Stimulated activated CD8-positive, alpha-beta memory T cell treated with anti-CD3 and anti-CD28 coated beads, Interleukin-7, amount 100 ng/mL, for 48 hours (primary cell): ENCODE measurements at regions not wholly inside any gene's neighbourhood (a gene's known extent, or its start where the extent isn't known, plus 50 kb on each side); places are given as distances from the start of the nearest gene placed in this dataset.
"Not testable (repeated sequence)": the region's sequence is repeated elsewhere in the genome, so short reads cannot be mapped to it uniquely, and the experiment has no call there.

Experiments used
- DNase-seq, 2 donors: peaks; one replicate each; pipeline ENCODE4 v3.0.0-alpha.2; 2020; ENCODE audit warnings: low read depth in 1 of 2; ENCODE audit errors: extremely low read depth in 1 of 2

GRCh38 chr11:24400059-24400665 lies 96.7 kb upstream of the LUZP2 start:
- DNase-seq = no peak

GRCh38 chr11:24406389-24406788 lies 90.5 kb upstream of the LUZP2 start:
- no peak for DNase-seq

- DNase-seq = no peak
Measured at GRCh38 chr11:24406980-24407379, 89.9 kb upstream of the LUZP2 start.

- DNase-seq = no peak
Measured at GRCh38 chr11:24407733-24408132, 89.1 kb upstream of the LUZP2 start.

GRCh38 chr11:24408202-24408601 lies 88.7 kb upstream of the LUZP2 start:
- DNase-seq = no peak

- no peak for DNase-seq
Measured at GRCh38 chr11:24411791-24412190, 85.1 kb upstream of the LUZP2 start.

- DNase-seq = no peak
Measured at GRCh38 chr11:24412722-24413121, 84.1 kb upstream of the LUZP2 start.

GRCh38 chr11:24413391-24413790 lies 83.5 kb upstream of the LUZP2 start:
- no peak for DNase-seq

- DNase-seq = not testable (repeated sequence)
Measured at GRCh38 chr11:24415955-24416636, 80.8 kb upstream of the LUZP2 start.

- no peak for DNase-seq
Measured at GRCh38 chr11:24421766-24422165, 75.1 kb upstream of the LUZP2 start.

- DNase-seq = no peak
Measured at GRCh38 chr11:24422376-24422775, 74.5 kb upstream of the LUZP2 start.

GRCh38 chr11:24437123-24437522 lies 59.7 kb upstream of the LUZP2 start:
- no peak for DNase-seq
